Keratinocyte (primary cell): ENCODE measurements at regions not wholly inside any gene's neighbourhood (a gene's known extent, or its start where the extent isn't known, plus 50 kb on each side); places are given as distances from the start of the nearest gene placed in this dataset.

Experiments used
- DNase-seq: peaks from one replicate; pipeline ENCODE4 v3.0.0-alpha.2; 2011; ENCODE audit warnings: low read depth, missing footprints, low spot score
- FAIRE-seq: peaks from 2 replicates; lab custom pipeline; 2011; peaks lifted over from hg19 to GRCh38; lab: Jason Lieb, UNC
- H2AFZ ChIP-seq: 2 replicates; pipeline ENCODE4 v1.6.0; 2012; ENCODE audit warnings: low read length, control low read depth, inconsistent platforms; ENCODE audit not compliant: control insufficient read depth
- H3K27ac ChIP-seq: 2 replicates; pipeline ENCODE4 v1.5.1; 2011; ENCODE audit warnings: low read length; ENCODE audit not compliant: control insufficient read depth, insufficient read depth
- H3K27me3 ChIP-seq: 3 replicates; pipeline ENCODE4 v1.6.0; 2011; ENCODE audit warnings: low read length; ENCODE audit not compliant: control insufficient read depth, insufficient read depth; ENCODE audit errors: extremely low read depth
- H3K36me3 ChIP-seq, 2 experiments: 2 replicates in 1 of 2; 3 replicates in 1 of 2; pipeline ENCODE4 v1.5.1; 2011; ENCODE audit warnings: low read length in 2 of 2, mild to moderate bottlenecking in 1 of 2; ENCODE audit not compliant: control insufficient read depth in 2 of 2, insufficient read depth in 2 of 2; ENCODE audit errors: extremely low read depth in 1 of 2
- H3K4me1 ChIP-seq: 3 replicates; pipeline ENCODE4 v1.5.1; 2011; ENCODE audit warnings: low read length; ENCODE audit not compliant: control insufficient read depth, insufficient read depth; ENCODE audit errors: extremely low read depth
- H3K4me2 ChIP-seq: 3 replicates; pipeline ENCODE4 v1.6.0; 2011; ENCODE audit warnings: low read depth, low read length; ENCODE audit not compliant: control insufficient read depth, insufficient read depth; ENCODE audit errors: extremely low read depth
- H3K4me3 ChIP-seq, 3 experiments: fragments of 200-600 bp in 1 of 3; sonication (generic) in 1 of 3; 2 replicates in 2 of 3; 3 replicates in 1 of 3; pipeline ENCODE4 v1.5.1; 2011 to 2016; ENCODE audit warnings: low read length in 3 of 3, mild to moderate bottlenecking in 3 of 3, control low read depth in 2 of 3, inconsistent platforms in 1 of 3, low read depth in 1 of 3, mixed read lengths in 1 of 3, mixed run types in 1 of 3, moderate library complexity in 1 of 3; ENCODE audit not compliant: control insufficient read depth in 2 of 3, insufficient read depth in 2 of 3; ENCODE audit errors: extremely low read depth in 1 of 3
- H3K79me2 ChIP-seq: 2 replicates; pipeline ENCODE4 v1.6.0; 2012; ENCODE audit warnings: low read length; ENCODE audit not compliant: control insufficient read depth, insufficient read depth
- H3K9ac ChIP-seq: 3 replicates; pipeline ENCODE4 v1.6.0; 2011; ENCODE audit warnings: low read length; ENCODE audit not compliant: control insufficient read depth, insufficient read depth; ENCODE audit errors: extremely low read depth
- H3K9me1 ChIP-seq: 3 replicates; pipeline ENCODE4 v1.6.0; 2011; ENCODE audit warnings: low read length; ENCODE audit not compliant: control insufficient read depth, insufficient read depth; ENCODE audit errors: extremely low read depth
- H3K9me3 ChIP-seq: 2 replicates; pipeline ENCODE4 v1.5.1; 2012; ENCODE audit warnings: low read depth, low read length; ENCODE audit not compliant: control insufficient read depth
- H4K20me1 ChIP-seq: 3 replicates; pipeline ENCODE4 v1.6.0; 2011; ENCODE audit warnings: low read length; ENCODE audit not compliant: control insufficient read depth, insufficient read depth; ENCODE audit errors: extremely low read depth
- CTCF ChIP-seq, 3 experiments: IDR thresholded peaks in 1 of 3; conservative IDR thresholded peaks in 1 of 3; optimal IDR thresholded peaks in 1 of 3; 2 replicates in 2 of 3; 3 replicates in 1 of 3; pipeline versions ENCODE3 to v1.5.1; 2011; ENCODE audit warnings: low read length in 3 of 3, mild to moderate bottlenecking in 3 of 3, moderate library complexity in 2 of 3, control low read depth in 1 of 3, inconsistent platforms in 1 of 3; ENCODE audit not compliant: insufficient read depth in 2 of 3; ENCODE audit errors: extremely low read depth in 1 of 3
- EZH2 ChIP-seq: IDR thresholded peaks from one replicate; pipeline ENCODE4 v1.6.1; 2012; ENCODE audit warnings: inconsistent platforms, mild to moderate bottlenecking, low read length, moderate library complexity
- dilution Hi-C: fragments of 300-500 bp; cut with MboI; formaldehyde crosslinking; loops from one replicate; pipeline ENCODE4 v1.7.0; 2020; ENCODE audit warnings: low sequenced_read_pairs; ENCODE audit not compliant: extremely low pct_ligation_motif_present

DNA sequence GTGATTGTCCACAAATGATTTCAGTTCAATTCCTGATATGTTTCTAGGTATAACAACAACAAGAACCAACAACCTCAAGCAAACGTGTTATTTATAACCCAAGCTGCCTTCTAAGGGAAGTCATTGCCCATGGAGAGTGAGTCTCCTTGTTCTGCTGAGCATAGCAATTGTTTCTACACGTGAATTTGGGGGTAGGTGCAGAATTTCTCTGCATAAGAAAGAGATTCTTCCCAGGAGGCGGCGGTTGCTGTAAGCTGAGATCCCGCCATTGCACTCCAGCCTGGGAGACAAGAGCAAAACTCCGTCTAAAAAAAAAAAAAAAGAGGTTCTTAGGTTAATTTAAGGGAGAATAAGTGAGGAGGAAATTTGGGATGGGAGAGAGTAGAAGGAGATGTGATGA lies 226.5 kb upstream of the PELI2 start:
- dilution Hi-C loops = no loop called here
- no peaks in the 10 kb centered on the region for H4K20me1 ChIP-seq
- H3K4me3 ChIP-seq = no peak overlapping the region
- no peaks in the 10 kb centered on the region for H3K9me1 ChIP-seq
- H3K36me3 ChIP-seq = no peaks in the 10 kb centered on the region
- no peak overlapping the region for H2AFZ ChIP-seq
- no peaks in the 10 kb centered on the region for H3K9me3 ChIP-seq
- no peaks in the 10 kb centered on the region for H3K79me2 ChIP-seq
- H3K27me3 ChIP-seq = peaks cover 4% of the 10 kb centered on the region
- peaks cover 4% of the 10 kb centered on the region for H3K4me1 ChIP-seq
- FAIRE-seq (no peak), DNase-seq (no peak)
- H3K9ac ChIP-seq = no peak overlapping the region
- H3K4me2 ChIP-seq = no peak overlapping the region
- H3K27ac ChIP-seq = no peak overlapping the region
- TF ChIP-seq EZH2 (no peak), CTCF (optimal IDR thresholded peaks at IDR 0.05 in 1 of 3, IDR thresholded peaks at IDR 0.05 in 1 of 3, conservative IDR thresholded peaks at IDR 0.05 in 1 of 3; ENCODE audit: extremely low read depth in 1 of 3, insufficient read depth in 2 of 3, low read length in 3 of 3) (no peak)

DNA sequence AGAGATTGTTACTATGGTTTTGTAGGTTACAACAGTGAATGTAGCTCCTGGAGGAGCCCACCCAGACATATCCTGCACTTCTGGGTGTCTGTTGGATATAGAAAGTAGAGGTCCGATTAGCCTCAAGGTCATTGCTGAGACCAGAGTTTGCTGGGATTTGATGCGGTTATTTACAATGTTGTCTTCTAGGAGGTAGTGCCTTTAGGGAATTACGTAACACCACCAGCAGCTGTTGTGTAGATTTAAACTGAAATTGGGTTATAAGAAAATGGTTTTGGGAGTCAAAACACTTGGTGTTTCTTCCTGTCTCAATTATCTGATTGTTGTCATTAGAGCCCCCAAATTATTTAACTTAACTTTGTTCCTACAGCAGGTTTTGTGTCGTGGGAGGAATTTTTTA lies 225.3 kb upstream of the PELI2 start:
- no peak for FAIRE-seq
- no peak for DNase-seq
- dilution Hi-C loops = no loop called here
- Histone ChIP-seq H3K27ac (no peak overlapping the region), H3K4me2 (no peak overlapping the region), H3K4me3 (no peak overlapping the region), H3K4me1 (peaks cover 4% of the 10 kb centered on the region), H3K79me2 (no peaks in the 10 kb centered on the region), H3K9ac (no peak overlapping the region), H4K20me1 (no peaks in the 10 kb centered on the region), H3K36me3 (no peaks in the 10 kb centered on the region), H2AFZ (no peak overlapping the region), H3K27me3 (peaks cover 4% of the 10 kb centered on the region), H3K9me3 (no peaks in the 10 kb centered on the region), H3K9me1 (no peaks in the 10 kb centered on the region)
- TF ChIP-seq CTCF (optimal IDR thresholded peaks at IDR 0.05 in 1 of 3, IDR thresholded peaks at IDR 0.05 in 1 of 3, conservative IDR thresholded peaks at IDR 0.05 in 1 of 3; ENCODE audit: extremely low read depth in 1 of 3, insufficient read depth in 2 of 3, low read length in 3 of 3) = no peak
- TF ChIP-seq EZH2 = no peak
